Neural cell (in vitro differentiated cells): ENCODE measurements at regions not wholly inside any gene's neighbourhood (a gene's known extent, or its start where the extent isn't known, plus 50 kb on each side); places are given as distances from the start of the nearest gene placed in this dataset.

Experiments used
- H2AFZ ChIP-seq: fragments of 200-600, 300-800 bp; sonication (generic), shearing (Covaris generic); 2 replicates; pipeline ENCODE4 v1.6.0; 2014; ENCODE audit warnings: low read depth, mild to moderate bottlenecking, antibody characterized with exemption, low read length, moderate library complexity
- H3F3A ChIP-seq: fragments of 200-600 bp; shearing (Covaris generic); 2 replicates; pipeline ENCODE4 v1.6.1; 2016; ENCODE audit warnings: mild to moderate bottlenecking, moderate library complexity, mixed read lengths, antibody characterized with exemption, low read length; ENCODE audit not compliant: insufficient read depth, poor library complexity, severe bottlenecking
- H3K27ac ChIP-seq: fragments of 200-600, 300-800 bp; sonication (generic), shearing (Covaris generic); 2 replicates; pipeline ENCODE4 v1.5.1; 2014; ENCODE audit warnings: mild to moderate bottlenecking, low read length, moderate library complexity
- H3K27me3 ChIP-seq: fragments of 300-800, 200-600 bp; sonication (generic), shearing (Covaris generic); 2 replicates; pipeline ENCODE4 v1.6.0; 2014; ENCODE audit warnings: mild to moderate bottlenecking, low read depth, low read length, moderate library complexity; ENCODE audit not compliant: insufficient read depth
- H3K36me3 ChIP-seq: fragments of 300-800, 200-600 bp; sonication (generic), shearing (Covaris generic); 2 replicates; pipeline ENCODE4 v1.5.1; 2014; ENCODE audit warnings: mild to moderate bottlenecking, antibody characterized with exemption, low read length, moderate library complexity; ENCODE audit not compliant: insufficient read depth
- H3K4me2 ChIP-seq: fragments of 300-800, 200-600 bp; sonication (generic), shearing (Covaris generic); 2 replicates; pipeline ENCODE4 v1.6.0; 2014; ENCODE audit warnings: mild to moderate bottlenecking, low read length
- H3K4me3 ChIP-seq: fragments of 300-800, 200-600 bp; sonication (generic), shearing (Covaris generic); 2 replicates; pipeline ENCODE4 v1.5.1; 2014; ENCODE audit warnings: mild to moderate bottlenecking, low read length, moderate library complexity
- H3K79me2 ChIP-seq: fragments of 200-600 bp; shearing (Covaris generic); replicated peaks from 2 replicates; pipeline ENCODE4 v1.6.0; 2014; ENCODE audit warnings: mild to moderate bottlenecking, low read length, moderate library complexity; ENCODE audit not compliant: insufficient read depth
- H3K9ac ChIP-seq: fragments of 300-800, 200-600 bp; sonication (generic), shearing (Covaris generic); 2 replicates; pipeline ENCODE4 v1.6.1; 2016; ENCODE audit warnings: mild to moderate bottlenecking, low read length, mixed read lengths
- H3K9me2 ChIP-seq: fragments of 200-600 bp; shearing (Covaris generic); 2 replicates; pipeline ENCODE4 v1.6.1; 2016; ENCODE audit warnings: mild to moderate bottlenecking, low read length, mixed read lengths; ENCODE audit not compliant: insufficient read depth
- H3K9me3 ChIP-seq: fragments of 200-600, 300-800 bp; sonication (generic), shearing (Covaris generic); 2 replicates; pipeline ENCODE4 v1.6.1; 2016; ENCODE audit warnings: mild to moderate bottlenecking, mixed run types, low read length, moderate library complexity, mixed read lengths
- H4K20me1 ChIP-seq: fragments of 200-600 bp; shearing (Covaris generic); 2 replicates; pipeline ENCODE4 v1.6.1; 2016; ENCODE audit warnings: mild to moderate bottlenecking, mixed run types; ENCODE audit not compliant: insufficient read depth
- EP300 ChIP-seq: fragments of 450-650 bp; conservative IDR thresholded peaks from 2 replicates; pipeline ENCODE4 v1.6.1; 2014; ENCODE audit warnings: antibody characterized with exemption, mild to moderate bottlenecking, moderate library complexity; ENCODE audit not compliant: poor library complexity, severe bottlenecking
- EZH2 ChIP-seq: fragments of 200-600, 300-800 bp; shearing (Covaris generic), sonication (generic); IDR thresholded peaks from 2 replicates; pipeline ENCODE4 v1.6.1; 2014; ENCODE audit warnings: antibody characterized with exemption, low read length, borderline replicate concordance, mild to moderate bottlenecking; ENCODE audit not compliant: insufficient read depth, poor library complexity, severe bottlenecking
- MXI1 ChIP-seq: fragments of 450-650 bp; conservative IDR thresholded peaks from 2 replicates; pipeline ENCODE4 v1.6.1; 2014; ENCODE audit warnings: antibody characterized with exemption, mild to moderate bottlenecking; ENCODE audit not compliant: poor library complexity, severe bottlenecking
- POLR2AphosphoS5 ChIP-seq: IDR thresholded peaks from 2 replicates; pipeline ENCODE4 v1.6.1; 2012
- RAD21 ChIP-seq: fragments of 450-650 bp; conservative IDR thresholded peaks from 2 replicates; pipeline ENCODE4 v1.6.1; 2014; ENCODE audit warnings: antibody characterized with exemption, mild to moderate bottlenecking, moderate library complexity
- SMC3 ChIP-seq: fragments of 450-650 bp; conservative IDR thresholded peaks from 2 replicates; pipeline ENCODE4 v1.6.1; 2014; ENCODE audit warnings: antibody characterized with exemption, mild to moderate bottlenecking, moderate library complexity; ENCODE audit not compliant: poor library complexity
- TAF1 ChIP-seq: IDR thresholded peaks from 2 replicates; pipeline ENCODE4 v1.6.1; 2012; ENCODE audit warnings: low read depth
- TF ChIP-seq, protein P1 (sequence below): fragments of 450-650 bp; IDR thresholded peaks from 2 replicates; pipeline ENCODE4 v1.5.1; 2014; ENCODE audit warnings: antibody characterized with exemption, mild to moderate bottlenecking, moderate library complexity; ENCODE audit not compliant: poor library complexity, severe bottlenecking
- TF ChIP-seq, protein P2 (sequence below): IDR thresholded peaks from 2 replicates; pipeline ENCODE4 v1.6.1; 2012; ENCODE audit warnings: borderline replicate concordance

DNA sequence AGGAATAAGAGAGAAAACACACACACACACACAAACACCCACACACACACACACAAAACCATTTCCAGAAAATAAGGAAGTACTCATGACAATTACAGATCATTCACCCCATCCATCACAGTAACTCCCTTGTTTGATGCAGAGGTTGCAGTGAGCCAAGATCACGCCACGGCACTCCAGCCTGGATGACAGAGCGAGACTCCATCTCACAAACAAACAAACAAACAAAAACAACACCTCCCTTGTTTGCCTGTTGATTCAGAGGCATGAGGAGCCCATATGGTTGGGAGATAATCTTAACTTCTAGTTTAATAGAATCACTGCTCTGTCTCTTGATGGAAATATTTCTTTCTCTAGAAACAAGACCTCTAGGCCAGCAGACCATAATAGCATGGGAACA, 2043.5 kb upstream of the AGA start:
- Histone ChIP-seq H3K4me3 (no peak overlapping the region), H3K9me3 (no peaks in the 10 kb centered on the region), H3K27me3 (no peaks in the 10 kb centered on the region), H3K4me2 (no peak overlapping the region), H3K36me3 (no peaks in the 10 kb centered on the region), H3F3A (no peaks in the 10 kb centered on the region), H3K9me2 (no peaks in the 10 kb centered on the region), H2AFZ (no peak overlapping the region), H3K9ac (no peak overlapping the region), H3K27ac (no peak overlapping the region), H3K79me2 (no peaks in the 10 kb centered on the region), H4K20me1 (no peaks in the 10 kb centered on the region)
- no peak for TF ChIP-seq EZH2
- TF ChIP-seq, protein P1, sequence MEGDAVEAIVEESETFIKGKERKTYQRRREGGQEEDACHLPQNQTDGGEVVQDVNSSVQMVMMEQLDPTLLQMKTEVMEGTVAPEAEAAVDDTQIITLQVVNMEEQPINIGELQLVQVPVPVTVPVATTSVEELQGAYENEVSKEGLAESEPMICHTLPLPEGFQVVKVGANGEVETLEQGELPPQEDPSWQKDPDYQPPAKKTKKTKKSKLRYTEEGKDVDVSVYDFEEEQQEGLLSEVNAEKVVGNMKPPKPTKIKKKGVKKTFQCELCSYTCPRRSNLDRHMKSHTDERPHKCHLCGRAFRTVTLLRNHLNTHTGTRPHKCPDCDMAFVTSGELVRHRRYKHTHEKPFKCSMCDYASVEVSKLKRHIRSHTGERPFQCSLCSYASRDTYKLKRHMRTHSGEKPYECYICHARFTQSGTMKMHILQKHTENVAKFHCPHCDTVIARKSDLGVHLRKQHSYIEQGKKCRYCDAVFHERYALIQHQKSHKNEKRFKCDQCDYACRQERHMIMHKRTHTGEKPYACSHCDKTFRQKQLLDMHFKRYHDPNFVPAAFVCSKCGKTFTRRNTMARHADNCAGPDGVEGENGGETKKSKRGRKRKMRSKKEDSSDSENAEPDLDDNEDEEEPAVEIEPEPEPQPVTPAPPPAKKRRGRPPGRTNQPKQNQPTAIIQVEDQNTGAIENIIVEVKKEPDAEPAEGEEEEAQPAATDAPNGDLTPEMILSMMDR = no peak
- TF ChIP-seq EP300 = no peak

DNA sequence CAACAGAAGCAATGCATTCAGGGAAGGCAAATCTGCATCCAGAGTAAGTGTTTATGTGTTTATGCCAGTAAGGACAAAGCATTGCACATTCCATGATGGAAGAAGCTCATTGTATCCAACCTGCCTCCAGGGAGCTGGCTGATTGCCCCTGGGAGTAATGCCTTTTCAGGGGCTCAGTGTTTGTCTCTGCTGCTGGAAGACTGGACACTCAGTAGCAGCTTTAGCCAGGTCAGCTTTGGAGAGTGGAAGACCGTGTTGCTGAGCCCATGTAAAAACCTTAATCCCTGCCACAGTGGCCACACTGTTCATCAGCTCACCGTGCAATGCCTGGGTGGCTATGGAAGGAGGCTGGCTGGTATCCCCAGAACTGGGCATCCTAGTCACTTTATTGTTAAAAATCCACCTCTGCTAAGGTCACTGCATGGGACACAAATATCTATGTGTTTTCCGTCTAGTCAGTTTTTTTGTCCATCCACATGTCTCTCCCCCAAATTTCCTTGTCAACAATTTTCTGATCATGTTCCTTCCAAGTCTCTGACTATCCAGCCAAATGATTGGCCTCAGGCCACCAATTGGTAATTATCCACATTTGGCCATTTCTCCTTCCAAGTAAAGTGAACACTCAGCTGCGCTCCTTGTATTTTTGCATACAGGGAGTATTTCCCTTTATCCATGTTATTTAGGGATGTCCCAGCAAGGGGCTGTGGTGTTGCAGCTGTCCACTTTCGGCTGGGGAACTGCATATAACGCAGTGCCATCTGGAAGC, 2044.5 kb upstream of the AGA start:
- H2AFZ ChIP-seq = no peak overlapping the region
- H4K20me1 ChIP-seq = no peaks in the 10 kb centered on the region
- no peak for TF ChIP-seq MXI1
- no peak for TF ChIP-seq TAF1
- TF ChIP-seq, protein P2, sequence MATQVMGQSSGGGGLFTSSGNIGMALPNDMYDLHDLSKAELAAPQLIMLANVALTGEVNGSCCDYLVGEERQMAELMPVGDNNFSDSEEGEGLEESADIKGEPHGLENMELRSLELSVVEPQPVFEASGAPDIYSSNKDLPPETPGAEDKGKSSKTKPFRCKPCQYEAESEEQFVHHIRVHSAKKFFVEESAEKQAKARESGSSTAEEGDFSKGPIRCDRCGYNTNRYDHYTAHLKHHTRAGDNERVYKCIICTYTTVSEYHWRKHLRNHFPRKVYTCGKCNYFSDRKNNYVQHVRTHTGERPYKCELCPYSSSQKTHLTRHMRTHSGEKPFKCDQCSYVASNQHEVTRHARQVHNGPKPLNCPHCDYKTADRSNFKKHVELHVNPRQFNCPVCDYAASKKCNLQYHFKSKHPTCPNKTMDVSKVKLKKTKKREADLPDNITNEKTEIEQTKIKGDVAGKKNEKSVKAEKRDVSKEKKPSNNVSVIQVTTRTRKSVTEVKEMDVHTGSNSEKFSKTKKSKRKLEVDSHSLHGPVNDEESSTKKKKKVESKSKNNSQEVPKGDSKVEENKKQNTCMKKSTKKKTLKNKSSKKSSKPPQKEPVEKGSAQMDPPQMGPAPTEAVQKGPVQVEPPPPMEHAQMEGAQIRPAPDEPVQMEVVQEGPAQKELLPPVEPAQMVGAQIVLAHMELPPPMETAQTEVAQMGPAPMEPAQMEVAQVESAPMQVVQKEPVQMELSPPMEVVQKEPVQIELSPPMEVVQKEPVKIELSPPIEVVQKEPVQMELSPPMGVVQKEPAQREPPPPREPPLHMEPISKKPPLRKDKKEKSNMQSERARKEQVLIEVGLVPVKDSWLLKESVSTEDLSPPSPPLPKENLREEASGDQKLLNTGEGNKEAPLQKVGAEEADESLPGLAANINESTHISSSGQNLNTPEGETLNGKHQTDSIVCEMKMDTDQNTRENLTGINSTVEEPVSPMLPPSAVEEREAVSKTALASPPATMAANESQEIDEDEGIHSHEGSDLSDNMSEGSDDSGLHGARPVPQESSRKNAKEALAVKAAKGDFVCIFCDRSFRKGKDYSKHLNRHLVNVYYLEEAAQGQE = no peak
- no peak for TF ChIP-seq SMC3
- TF ChIP-seq EZH2 = no peak
- TF ChIP-seq POLR2AphosphoS5 = no peak
- TF ChIP-seq, protein P1 = no peak
- no peak for TF ChIP-seq EP300
- TF ChIP-seq RAD21 = no peak
- no peaks in the 10 kb centered on the region for H3K9me3 ChIP-seq
- H3F3A ChIP-seq = no peaks in the 10 kb centered on the region
- no peaks in the 10 kb centered on the region for H3K9me2 ChIP-seq
- no peaks in the 10 kb centered on the region for H3K36me3 ChIP-seq
- no peaks in the 10 kb centered on the region for H3K79me2 ChIP-seq
- no peak overlapping the region for H3K4me3 ChIP-seq
- no peak overlapping the region for H3K27ac ChIP-seq
- no peak overlapping the region for H3K9ac ChIP-seq
- no peak overlapping the region for H3K4me2 ChIP-seq
- H3K27me3 ChIP-seq = no peaks in the 10 kb centered on the region
